ENCODE measurements at regions not wholly inside any gene's neighbourhood (a gene's known extent, or its start where the extent isn't known, plus 50 kb on each side); places are given as distances from the start of the nearest gene placed in this dataset.

DNA sequence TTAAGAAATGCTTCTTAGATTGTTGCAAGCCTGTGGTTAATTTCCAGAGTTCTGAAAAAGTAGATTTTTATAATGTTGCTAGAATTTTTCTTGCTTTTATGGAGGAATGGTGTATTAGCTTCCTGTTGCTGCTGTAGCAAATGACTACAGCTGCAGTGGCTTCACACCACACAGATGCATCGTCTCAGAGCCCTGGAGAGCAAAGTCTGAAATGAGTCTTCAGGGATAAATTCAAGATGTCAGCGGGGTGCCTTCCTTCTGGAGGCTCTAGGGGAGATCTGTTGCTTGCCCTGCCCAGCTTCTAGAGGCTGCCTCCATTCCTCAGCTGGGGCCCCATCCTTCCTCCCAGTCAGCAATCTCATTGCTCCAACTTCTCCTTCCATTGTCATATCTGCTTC, 187.8 kb downstream of the ZNF516 start:
- no peak for TF ChIP-seq POLR2AphosphoS5 (IDR thresholded peaks at IDR 0.05)
- no peaks in the 10 kb centered on the region for H3K9me3 ChIP-seq
- no peak overlapping the region for H3K27ac ChIP-seq
- H3K36me3 ChIP-seq = no peaks in the 10 kb centered on the region
- WGBS = 81% methylated on average over 2 of the region's 2 CpGs
- no peak overlapping the region for H3K4me3 ChIP-seq
- no peak for DNase-seq (ENCODE audit: low spot score in 2 of 2)
- no peaks in the 10 kb centered on the region for H3K4me1 ChIP-seq
- no peaks in the 10 kb centered on the region for H3K27me3 ChIP-seq

DNA sequence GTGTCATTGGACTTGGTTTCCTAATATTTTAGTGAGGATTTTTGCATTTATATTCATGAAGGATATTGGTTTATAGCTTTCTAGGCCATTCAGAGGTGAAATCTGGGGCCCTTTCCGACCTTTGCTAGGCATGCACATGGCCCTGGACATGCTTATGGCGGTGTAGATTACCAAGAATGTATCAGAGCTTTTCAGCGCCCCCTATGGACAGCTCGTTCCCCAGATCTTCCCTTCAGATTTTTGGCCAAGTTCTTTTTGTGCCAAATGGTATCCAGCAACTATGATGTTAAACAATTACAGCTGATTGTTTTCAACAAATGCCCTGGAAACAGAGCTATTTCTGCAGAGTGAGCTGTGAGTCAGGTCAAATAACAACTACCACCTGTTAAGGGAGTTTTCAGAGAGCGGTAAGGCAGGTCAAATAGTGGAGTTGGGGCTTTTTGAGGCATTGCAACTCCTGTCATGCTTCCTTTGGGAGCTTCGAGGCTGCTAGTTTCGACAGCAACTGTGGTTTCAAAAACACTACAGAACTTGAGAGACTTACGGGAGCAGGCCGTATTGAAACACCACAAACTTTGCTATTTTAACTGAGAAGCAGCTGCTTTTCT, 188.3 kb downstream of the ZNF516 start:
- Histone ChIP-seq H3K27ac (no peak overlapping the region), H3K4me1 (no peaks in the 10 kb centered on the region), H3K9me3 (no peaks in the 10 kb centered on the region), H3K36me3 (no peaks in the 10 kb centered on the region), H3K27me3 (no peaks in the 10 kb centered on the region), H3K4me3 (no peak overlapping the region)
- DNase-seq (ENCODE audit: low spot score in 2 of 2) = no peak
- TF ChIP-seq POLR2AphosphoS5 (IDR thresholded peaks at IDR 0.05) (no peak), POLR2A (IDR thresholded peaks at IDR 0.05) (no peak), EP300 (IDR thresholded peaks at IDR 0.05) (no peak)
- TF ChIP-seq, protein P1, sequence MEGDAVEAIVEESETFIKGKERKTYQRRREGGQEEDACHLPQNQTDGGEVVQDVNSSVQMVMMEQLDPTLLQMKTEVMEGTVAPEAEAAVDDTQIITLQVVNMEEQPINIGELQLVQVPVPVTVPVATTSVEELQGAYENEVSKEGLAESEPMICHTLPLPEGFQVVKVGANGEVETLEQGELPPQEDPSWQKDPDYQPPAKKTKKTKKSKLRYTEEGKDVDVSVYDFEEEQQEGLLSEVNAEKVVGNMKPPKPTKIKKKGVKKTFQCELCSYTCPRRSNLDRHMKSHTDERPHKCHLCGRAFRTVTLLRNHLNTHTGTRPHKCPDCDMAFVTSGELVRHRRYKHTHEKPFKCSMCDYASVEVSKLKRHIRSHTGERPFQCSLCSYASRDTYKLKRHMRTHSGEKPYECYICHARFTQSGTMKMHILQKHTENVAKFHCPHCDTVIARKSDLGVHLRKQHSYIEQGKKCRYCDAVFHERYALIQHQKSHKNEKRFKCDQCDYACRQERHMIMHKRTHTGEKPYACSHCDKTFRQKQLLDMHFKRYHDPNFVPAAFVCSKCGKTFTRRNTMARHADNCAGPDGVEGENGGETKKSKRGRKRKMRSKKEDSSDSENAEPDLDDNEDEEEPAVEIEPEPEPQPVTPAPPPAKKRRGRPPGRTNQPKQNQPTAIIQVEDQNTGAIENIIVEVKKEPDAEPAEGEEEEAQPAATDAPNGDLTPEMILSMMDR (IDR thresholded peaks at IDR 0.05) = no peak
- WGBS = 70% methylated on average over 9 of the region's 9 CpGs

DNA sequence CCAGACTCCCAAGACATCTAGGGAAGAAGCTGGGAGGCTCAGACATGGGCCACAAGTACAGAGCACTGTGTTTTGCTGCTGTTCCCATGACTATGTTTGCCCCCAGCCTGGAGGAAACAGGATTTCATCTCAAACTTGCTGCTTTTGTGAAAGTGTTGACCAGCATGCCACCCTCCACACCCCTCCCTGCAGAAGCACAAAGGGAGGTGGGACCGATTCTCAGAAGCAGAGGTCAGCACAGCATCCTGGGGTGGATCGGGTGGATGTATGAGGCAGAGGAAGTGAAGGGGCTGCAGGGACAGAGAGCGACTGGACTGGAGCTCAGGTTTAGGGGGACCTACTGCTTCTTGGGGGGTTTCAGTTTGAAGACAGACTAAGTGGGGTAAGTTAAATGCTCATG, 209.2 kb downstream of the ZNF516 start:
- Histone ChIP-seq H3K4me3 (no peak overlapping the region), H3K4me1 (no peaks in the 10 kb centered on the region), H3K9me3 (no peaks in the 10 kb centered on the region), H3K27ac (no peak overlapping the region), H3K36me3 (no peaks in the 10 kb centered on the region), H3K27me3 (no peaks in the 10 kb centered on the region)
- 74% methylated on average over 3 of the region's 3 CpGs for WGBS
- no peak for TF ChIP-seq POLR2A (IDR thresholded peaks at IDR 0.05)
- TF ChIP-seq, protein P1 (IDR thresholded peaks at IDR 0.05) = no peak
- no peak for TF ChIP-seq POLR2AphosphoS5 (IDR thresholded peaks at IDR 0.05)
- no peak for TF ChIP-seq EP300 (IDR thresholded peaks at IDR 0.05)
- no peak for DNase-seq (ENCODE audit: low spot score in 2 of 2)

DNA sequence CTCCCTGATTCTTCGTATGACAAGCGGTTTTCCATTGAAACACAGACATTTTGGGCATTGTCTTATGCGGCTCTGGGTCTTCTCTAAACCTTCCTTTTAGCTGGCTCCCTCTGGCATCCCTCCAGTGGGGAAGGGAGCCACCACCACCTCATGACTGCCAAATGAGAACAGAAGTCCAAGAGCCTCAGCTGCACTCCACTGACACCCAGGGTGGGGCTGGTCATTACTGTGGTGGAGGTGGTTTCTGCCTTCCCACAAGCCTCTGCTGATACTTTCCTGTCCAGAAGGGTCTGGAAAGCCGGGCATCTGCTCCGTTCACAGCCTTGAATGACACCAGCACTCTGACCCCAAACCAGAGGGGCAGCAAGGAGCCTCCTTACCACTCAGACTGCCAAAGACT, 213.5 kb downstream of the ZNF516 start:
- Histone ChIP-seq H3K27me3 (no peaks in the 10 kb centered on the region), H3K4me3 (no peak overlapping the region), H3K9me3 (no peaks in the 10 kb centered on the region), H3K36me3 (no peaks in the 10 kb centered on the region), H3K4me1 (no peaks in the 10 kb centered on the region), H3K27ac (no peak overlapping the region)
- TF ChIP-seq POLR2A (IDR thresholded peaks at IDR 0.05) = no peak
- no peak for TF ChIP-seq EP300 (IDR thresholded peaks at IDR 0.05)
- TF ChIP-seq, protein P1 (IDR thresholded peaks at IDR 0.05) = no peak
- no peak for TF ChIP-seq POLR2AphosphoS5 (IDR thresholded peaks at IDR 0.05)
- no peak for DNase-seq (ENCODE audit: low spot score in 2 of 2)
- 98% methylated on average over 5 of the region's 5 CpGs for WGBS

DNA sequence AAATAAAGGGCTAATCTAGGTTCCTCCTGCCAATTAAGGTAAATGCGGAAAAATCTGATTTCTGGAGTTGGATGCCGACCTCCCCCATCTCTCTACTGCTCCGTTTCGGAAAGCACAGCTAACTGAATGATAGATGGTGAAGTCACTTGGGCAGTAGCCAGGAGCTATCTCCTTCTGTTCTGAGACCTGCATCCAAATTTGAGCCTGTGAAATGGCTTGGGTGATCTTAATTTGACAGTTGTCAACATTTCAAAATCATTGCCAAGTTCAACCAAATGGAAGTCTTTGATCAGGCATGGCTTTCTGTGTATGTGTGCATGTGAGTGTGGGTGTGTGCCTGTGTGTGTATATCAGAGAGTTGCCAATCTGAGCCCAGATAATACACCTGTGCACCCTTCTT, 217.2 kb downstream of the ZNF516 start:
- no peak for TF ChIP-seq POLR2AphosphoS5 (IDR thresholded peaks at IDR 0.05)
- TF ChIP-seq EP300 (IDR thresholded peaks at IDR 0.05) = no peak
- TF ChIP-seq, protein P1 (IDR thresholded peaks at IDR 0.05) = no peak
- no peak for DNase-seq (ENCODE audit: low spot score in 2 of 2)
- H3K27ac ChIP-seq = no peak overlapping the region
- H3K4me1 ChIP-seq = no peaks in the 10 kb centered on the region
- peaks cover 4% of the 10 kb centered on the region for H3K27me3 ChIP-seq
- no peaks in the 10 kb centered on the region for H3K9me3 ChIP-seq
- H3K4me3 ChIP-seq = no peak overlapping the region
- WGBS = 74% methylated on average over 4 of the region's 4 CpGs
- H3K36me3 ChIP-seq = no peaks in the 10 kb centered on the region

DNA sequence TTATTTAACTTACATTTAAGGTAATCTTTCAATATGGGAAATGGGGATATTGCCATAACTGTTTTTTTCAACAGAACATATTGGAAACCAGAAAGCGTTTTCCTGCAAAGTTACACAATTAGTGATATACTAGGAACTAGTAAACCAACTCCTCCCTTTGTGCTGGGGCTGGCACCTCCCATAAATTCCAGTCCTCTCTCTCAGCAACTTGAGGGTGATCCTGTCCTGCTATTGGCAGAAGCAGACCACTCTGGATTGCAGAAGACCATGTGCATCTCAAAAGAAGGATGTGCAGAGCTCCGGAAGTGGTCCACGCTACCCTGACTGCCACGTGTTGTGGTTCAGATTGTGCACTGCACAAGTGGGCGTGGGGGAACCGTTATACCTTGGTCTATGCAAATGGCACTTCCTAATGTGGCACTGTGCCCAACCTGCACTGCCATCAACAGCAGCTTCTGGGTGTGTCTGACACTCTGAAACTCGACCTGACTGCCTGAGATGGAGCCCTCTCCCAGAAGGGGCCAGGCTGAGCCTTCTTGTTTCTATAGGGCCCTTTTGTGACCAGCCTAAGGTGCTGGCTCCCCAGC, 219.2 kb downstream of the ZNF516 start:
- Histone ChIP-seq H3K4me3 (no peak overlapping the region), H3K27me3 (peaks cover 4% of the 10 kb centered on the region), H3K4me1 (no peaks in the 10 kb centered on the region), H3K36me3 (no peaks in the 10 kb centered on the region), H3K27ac (no peak overlapping the region), H3K9me3 (no peaks in the 10 kb centered on the region)
- WGBS = 53% methylated on average over 7 of the region's 7 CpGs
- TF ChIP-seq, protein P1 (IDR thresholded peaks at IDR 0.05) = no peak
- TF ChIP-seq EP300 (IDR thresholded peaks at IDR 0.05) = no peak
- no peak for TF ChIP-seq POLR2A (IDR thresholded peaks at IDR 0.05)
- TF ChIP-seq POLR2AphosphoS5 (IDR thresholded peaks at IDR 0.05) = no peak
- no peak for DNase-seq (ENCODE audit: low spot score in 2 of 2)

All from suprapubic skin (tissue), 4 donors.